ENCODE measurements at regions not wholly inside any gene's neighbourhood (a gene's known extent, or its start where the extent isn't known, plus 50 kb on each side); places are given as distances from the start of the nearest gene placed in this dataset.

DNA sequence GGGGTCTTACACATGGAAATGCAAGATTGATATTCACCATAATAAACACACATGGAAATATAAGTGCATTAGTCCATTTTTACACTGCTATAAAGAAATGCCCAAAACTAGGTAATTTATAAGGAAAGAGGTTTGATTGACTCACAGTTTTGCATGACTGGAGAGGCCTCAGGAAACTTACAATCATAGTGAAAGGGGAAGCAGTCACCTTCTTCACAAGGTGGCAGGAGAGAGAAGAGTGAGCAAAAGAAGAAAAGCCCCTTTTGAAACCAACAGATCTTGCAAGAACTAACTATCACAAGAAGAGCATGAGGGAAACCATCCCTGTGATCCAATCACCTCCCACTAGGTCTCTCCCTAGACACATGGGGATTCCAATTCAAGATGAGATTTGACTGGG lies 111.7 kb upstream of the TP63 start:
- Histone ChIP-seq H3K9me3 (ENCODE audit: control insufficient read depth, insufficient read depth, low read depth, low read length) (no peaks in the 10 kb centered on the region), H3K4me3 (ENCODE audit: low read depth, low read length) (no peak overlapping the region), H3K36me3 (ENCODE audit: control insufficient read depth in 2 of 2, insufficient read depth in 1 of 2, low read length in 2 of 2) (no peaks in the 10 kb centered on the region), H3K27ac (ENCODE audit: extremely low read depth, low read depth, low read length) (no peak overlapping the region), H3K4me1 (ENCODE audit: control insufficient read depth, insufficient read depth, low read length) (no peaks in the 10 kb centered on the region)
- ChIA-PET POLR2A (no interaction called here), CTCF (no interaction called here)
- TF ChIP-seq, protein P1, sequence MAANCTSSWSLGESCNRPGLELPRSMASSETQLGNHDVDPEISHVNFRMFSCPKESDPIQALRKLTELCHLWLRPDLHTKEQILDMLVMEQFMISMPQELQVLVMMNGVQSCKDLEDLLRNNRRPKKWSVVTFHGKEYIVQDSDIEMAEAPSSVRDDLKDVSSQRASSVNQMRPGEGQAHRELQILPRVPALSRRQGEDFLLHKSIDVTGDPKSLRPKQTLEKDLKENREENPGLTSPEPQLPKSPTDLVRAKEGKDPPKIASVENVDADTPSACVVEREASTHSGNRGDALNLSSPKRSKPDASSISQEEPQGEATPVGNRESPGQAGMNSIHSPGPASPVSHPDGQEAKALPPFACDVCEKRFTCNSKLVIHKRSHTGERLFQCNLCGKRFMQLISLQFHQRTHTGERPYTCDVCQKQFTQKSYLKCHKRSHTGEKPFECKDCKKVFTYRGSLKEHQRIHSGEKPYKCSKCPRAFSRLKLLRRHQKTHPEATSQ (tag by site-specific recombination; IDR thresholded peaks at IDR 0.05) = no peak
- TF ChIP-seq ZBTB20 (tag by site-specific recombination; IDR thresholded peaks at IDR 0.05) = no peak
- TF ChIP-seq ZNF670 (tag by site-specific recombination; IDR thresholded peaks at IDR 0.05; ENCODE audit: low read depth) = no peak
- TF ChIP-seq ZNF146 (tag by site-specific recombination; IDR thresholded peaks at IDR 0.05) = no peak

DNA sequence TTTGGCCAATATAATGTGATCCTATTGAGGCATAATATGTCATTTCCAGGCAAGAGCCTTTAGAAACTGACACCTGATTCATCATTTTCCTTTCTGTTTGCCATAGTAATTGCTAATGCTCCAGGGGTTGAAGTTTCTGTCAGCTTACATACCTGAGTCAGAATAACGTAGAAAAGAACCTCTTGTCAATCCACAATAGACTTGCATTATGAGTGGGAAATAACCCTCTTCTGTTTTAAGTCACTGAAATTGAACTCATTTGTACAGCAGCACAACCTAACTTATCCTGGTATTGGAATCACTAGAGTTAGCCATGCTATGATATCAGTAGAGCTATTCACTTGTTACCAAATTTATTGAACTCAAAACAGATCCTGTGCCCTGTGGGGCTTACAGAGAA lies 101.7 kb upstream of the TP63 start:
- H3K36me3 ChIP-seq (ENCODE audit: control insufficient read depth in 2 of 2, insufficient read depth in 1 of 2, low read length in 2 of 2) = no peaks in the 10 kb centered on the region
- H3K4me3 ChIP-seq (ENCODE audit: low read depth, low read length) = no peak overlapping the region
- ChIA-PET CTCF (interaction anchor here (0.5 to 0.6 kb wide), 2 partner anchors 109 to 260 kb away, joined by 3 read pairs; no protein-coding TSS in a partner anchor), POLR2A (no interaction called here)
- no peaks in the 10 kb centered on the region for H3K9me3 ChIP-seq (ENCODE audit: control insufficient read depth, insufficient read depth, low read depth, low read length)
- no peak for TF ChIP-seq ZNF571 (tag by site-specific recombination; IDR thresholded peaks at IDR 0.05)
- no peak for TF ChIP-seq ZNF423 (tag by site-specific recombination; IDR thresholded peaks at IDR 0.05)
- TF ChIP-seq ZNF433 (tag by site-specific recombination; IDR thresholded peaks at IDR 0.05; ENCODE audit: low read depth) = no peak
- TF ChIP-seq RBAK (tag by site-specific recombination; IDR thresholded peaks at IDR 0.05) = no peak
- TF ChIP-seq ZNF324 (tag by site-specific recombination; IDR thresholded peaks at IDR 0.05) = no peak
- no peak for TF ChIP-seq ZSCAN23 (tag by site-specific recombination; IDR thresholded peaks at IDR 0.05)
- no peak overlapping the region for H3K27ac ChIP-seq (ENCODE audit: extremely low read depth, low read depth, low read length)
- H3K4me1 ChIP-seq (ENCODE audit: control insufficient read depth, insufficient read depth, low read length) = no peaks in the 10 kb centered on the region

GRCh38 chr3:189529889-189530471 lies 101.2 kb upstream of the TP63 start:
- no peak overlapping the region for H3K27ac ChIP-seq (ENCODE audit: extremely low read depth, low read depth, low read length)
- H3K4me3 ChIP-seq (ENCODE audit: low read depth, low read length) = no peak overlapping the region
- H3K9me3 ChIP-seq (ENCODE audit: control insufficient read depth, insufficient read depth, low read depth, low read length) = no peaks in the 10 kb centered on the region
- ChIA-PET CTCF (interaction anchor here (0.5 to 0.6 kb wide), 2 partner anchors 108 to 260 kb away, joined by 3 read pairs; no protein-coding TSS in a partner anchor), POLR2A (no interaction called here)
- no peaks in the 10 kb centered on the region for H3K36me3 ChIP-seq (ENCODE audit: control insufficient read depth in 2 of 2, insufficient read depth in 1 of 2, low read length in 2 of 2)
- no peaks in the 10 kb centered on the region for H3K4me1 ChIP-seq (ENCODE audit: control insufficient read depth, insufficient read depth, low read length)
- TF ChIP-seq ZNF140 (tag by site-specific recombination; IDR thresholded peaks at IDR 0.05) (no peak), ZNF302 (tag by site-specific recombination; IDR thresholded peaks at IDR 0.05; ENCODE audit: low read depth) (no peak), ZNF214 (tag by site-specific recombination; IDR thresholded peaks at IDR 0.05; ENCODE audit: borderline replicate concordance) (no peak), ZNF311 (tag by site-specific recombination; IDR thresholded peaks at IDR 0.05; ENCODE audit: borderline replicate concordance) (no peak), SCRT2 (tag by site-specific recombination; IDR thresholded peaks at IDR 0.05) (no peak), ZNF473 (tag by site-specific recombination; IDR thresholded peaks at IDR 0.05) (no peak), ZFP41 (tag by site-specific recombination; IDR thresholded peaks at IDR 0.05; ENCODE audit: borderline replicate concordance) (no peak)
- TF ChIP-seq, protein P2, sequence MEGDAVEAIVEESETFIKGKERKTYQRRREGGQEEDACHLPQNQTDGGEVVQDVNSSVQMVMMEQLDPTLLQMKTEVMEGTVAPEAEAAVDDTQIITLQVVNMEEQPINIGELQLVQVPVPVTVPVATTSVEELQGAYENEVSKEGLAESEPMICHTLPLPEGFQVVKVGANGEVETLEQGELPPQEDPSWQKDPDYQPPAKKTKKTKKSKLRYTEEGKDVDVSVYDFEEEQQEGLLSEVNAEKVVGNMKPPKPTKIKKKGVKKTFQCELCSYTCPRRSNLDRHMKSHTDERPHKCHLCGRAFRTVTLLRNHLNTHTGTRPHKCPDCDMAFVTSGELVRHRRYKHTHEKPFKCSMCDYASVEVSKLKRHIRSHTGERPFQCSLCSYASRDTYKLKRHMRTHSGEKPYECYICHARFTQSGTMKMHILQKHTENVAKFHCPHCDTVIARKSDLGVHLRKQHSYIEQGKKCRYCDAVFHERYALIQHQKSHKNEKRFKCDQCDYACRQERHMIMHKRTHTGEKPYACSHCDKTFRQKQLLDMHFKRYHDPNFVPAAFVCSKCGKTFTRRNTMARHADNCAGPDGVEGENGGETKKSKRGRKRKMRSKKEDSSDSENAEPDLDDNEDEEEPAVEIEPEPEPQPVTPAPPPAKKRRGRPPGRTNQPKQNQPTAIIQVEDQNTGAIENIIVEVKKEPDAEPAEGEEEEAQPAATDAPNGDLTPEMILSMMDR (tag by site-specific recombination; IDR thresholded peaks at IDR 0.05) = no peak
- TF ChIP-seq, protein P3, sequence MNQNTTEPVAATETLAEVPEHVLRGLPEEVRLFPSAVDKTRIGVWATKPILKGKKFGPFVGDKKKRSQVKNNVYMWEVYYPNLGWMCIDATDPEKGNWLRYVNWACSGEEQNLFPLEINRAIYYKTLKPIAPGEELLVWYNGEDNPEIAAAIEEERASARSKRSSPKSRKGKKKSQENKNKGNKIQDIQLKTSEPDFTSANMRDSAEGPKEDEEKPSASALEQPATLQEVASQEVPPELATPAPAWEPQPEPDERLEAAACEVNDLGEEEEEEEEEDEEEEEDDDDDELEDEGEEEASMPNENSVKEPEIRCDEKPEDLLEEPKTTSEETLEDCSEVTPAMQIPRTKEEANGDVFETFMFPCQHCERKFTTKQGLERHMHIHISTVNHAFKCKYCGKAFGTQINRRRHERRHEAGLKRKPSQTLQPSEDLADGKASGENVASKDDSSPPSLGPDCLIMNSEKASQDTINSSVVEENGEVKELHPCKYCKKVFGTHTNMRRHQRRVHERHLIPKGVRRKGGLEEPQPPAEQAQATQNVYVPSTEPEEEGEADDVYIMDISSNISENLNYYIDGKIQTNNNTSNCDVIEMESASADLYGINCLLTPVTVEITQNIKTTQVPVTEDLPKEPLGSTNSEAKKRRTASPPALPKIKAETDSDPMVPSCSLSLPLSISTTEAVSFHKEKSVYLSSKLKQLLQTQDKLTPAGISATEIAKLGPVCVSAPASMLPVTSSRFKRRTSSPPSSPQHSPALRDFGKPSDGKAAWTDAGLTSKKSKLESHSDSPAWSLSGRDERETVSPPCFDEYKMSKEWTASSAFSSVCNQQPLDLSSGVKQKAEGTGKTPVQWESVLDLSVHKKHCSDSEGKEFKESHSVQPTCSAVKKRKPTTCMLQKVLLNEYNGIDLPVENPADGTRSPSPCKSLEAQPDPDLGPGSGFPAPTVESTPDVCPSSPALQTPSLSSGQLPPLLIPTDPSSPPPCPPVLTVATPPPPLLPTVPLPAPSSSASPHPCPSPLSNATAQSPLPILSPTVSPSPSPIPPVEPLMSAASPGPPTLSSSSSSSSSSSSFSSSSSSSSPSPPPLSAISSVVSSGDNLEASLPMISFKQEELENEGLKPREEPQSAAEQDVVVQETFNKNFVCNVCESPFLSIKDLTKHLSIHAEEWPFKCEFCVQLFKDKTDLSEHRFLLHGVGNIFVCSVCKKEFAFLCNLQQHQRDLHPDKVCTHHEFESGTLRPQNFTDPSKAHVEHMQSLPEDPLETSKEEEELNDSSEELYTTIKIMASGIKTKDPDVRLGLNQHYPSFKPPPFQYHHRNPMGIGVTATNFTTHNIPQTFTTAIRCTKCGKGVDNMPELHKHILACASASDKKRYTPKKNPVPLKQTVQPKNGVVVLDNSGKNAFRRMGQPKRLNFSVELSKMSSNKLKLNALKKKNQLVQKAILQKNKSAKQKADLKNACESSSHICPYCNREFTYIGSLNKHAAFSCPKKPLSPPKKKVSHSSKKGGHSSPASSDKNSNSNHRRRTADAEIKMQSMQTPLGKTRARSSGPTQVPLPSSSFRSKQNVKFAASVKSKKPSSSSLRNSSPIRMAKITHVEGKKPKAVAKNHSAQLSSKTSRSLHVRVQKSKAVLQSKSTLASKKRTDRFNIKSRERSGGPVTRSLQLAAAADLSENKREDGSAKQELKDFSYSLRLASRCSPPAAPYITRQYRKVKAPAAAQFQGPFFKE (tag by site-specific recombination; IDR thresholded peaks at IDR 0.05; ENCODE audit: borderline replicate concordance) = no peak
- TF ChIP-seq, protein P4, sequence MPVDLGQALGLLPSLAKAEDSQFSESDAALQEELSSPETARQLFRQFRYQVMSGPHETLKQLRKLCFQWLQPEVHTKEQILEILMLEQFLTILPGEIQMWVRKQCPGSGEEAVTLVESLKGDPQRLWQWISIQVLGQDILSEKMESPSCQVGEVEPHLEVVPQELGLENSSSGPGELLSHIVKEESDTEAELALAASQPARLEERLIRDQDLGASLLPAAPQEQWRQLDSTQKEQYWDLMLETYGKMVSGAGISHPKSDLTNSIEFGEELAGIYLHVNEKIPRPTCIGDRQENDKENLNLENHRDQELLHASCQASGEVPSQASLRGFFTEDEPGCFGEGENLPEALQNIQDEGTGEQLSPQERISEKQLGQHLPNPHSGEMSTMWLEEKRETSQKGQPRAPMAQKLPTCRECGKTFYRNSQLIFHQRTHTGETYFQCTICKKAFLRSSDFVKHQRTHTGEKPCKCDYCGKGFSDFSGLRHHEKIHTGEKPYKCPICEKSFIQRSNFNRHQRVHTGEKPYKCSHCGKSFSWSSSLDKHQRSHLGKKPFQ (tag by site-specific recombination; IDR thresholded peaks at IDR 0.05) = no peak
- TF ChIP-seq, protein P1 (tag by site-specific recombination; IDR thresholded peaks at IDR 0.05) = no peak

All from HEK293 (cell line).